ENCODE measurements at regions not wholly inside any gene's neighbourhood (a gene's known extent, or its start where the extent isn't known, plus 50 kb on each side); places are given as distances from the start of the nearest gene placed in this dataset.
"Not testable (repeated sequence)": the region's sequence is repeated elsewhere in the genome, so short reads cannot be mapped to it uniquely, and the experiment has no call there.

- Histone ChIP-seq H3K9ac (ENCODE audit: low read length) (no peak overlapping the region), H2AFZ (ENCODE audit: insufficient read depth, low read length, poor library complexity) (no peak overlapping the region), H4K8ac (ENCODE audit: low read depth, low read length) (no peak overlapping the region), H3K4me3 (ENCODE audit: low read depth, low read length) (no peak overlapping the region), H3K4me2 (ENCODE audit: low read length) (no peak overlapping the region), H3K9me3 (ENCODE audit: insufficient read depth, low read depth, low read length) (peaks cover 3% of the 10 kb centered on the region), H3K14ac (ENCODE audit: low read length) (no peak overlapping the region), H4K12ac (ENCODE audit: low read depth, low read length) (no peak overlapping the region), H3K79me2 (ENCODE audit: control insufficient read depth, insufficient read depth, low read length, poor library complexity) (no peaks in the 10 kb centered on the region), H3K79me1 (ENCODE audit: low read length) (no peaks in the 10 kb centered on the region), H2BK5ac (ENCODE audit: low read depth, low read length, poor library complexity) (no peak overlapping the region), H3K4me1 (ENCODE audit: control insufficient read depth in 1 of 2, insufficient read depth in 2 of 2, low read length in 2 of 2) (no peaks in the 10 kb centered on the region), H3K36me3 (ENCODE audit: control insufficient read depth in 1 of 2, insufficient read depth in 2 of 2, low read length in 2 of 2) (no peaks in the 10 kb centered on the region), H3K18ac (ENCODE audit: low read length) (no peak overlapping the region), H2BK12ac (ENCODE audit: low read length) (no peak overlapping the region), H2BK120ac (ENCODE audit: insufficient read depth, low read length, poor library complexity) (no peak overlapping the region), H2AK5ac (ENCODE audit: low read length) (no peak overlapping the region), H3K4ac (ENCODE audit: low read depth, low read length) (no peak overlapping the region), H3K27me3 (ENCODE audit: insufficient read depth, low read length) (no peaks in the 10 kb centered on the region), H3K23ac (ENCODE audit: low read length) (no peak overlapping the region), H4K91ac (ENCODE audit: low read depth, low read length) (no peak overlapping the region), H3K27ac (ENCODE audit: low read depth, low read length) (no peak overlapping the region)
- no CpG with 5 or more reads among the region's 1 CpG for WGBS (ENCODE audit: extremely low coverage, insufficient coverage, insufficient read length)
- DNase-seq, result peak in 1 of 2 donors; percentile 62
Observed at GRCh38 chr10:29773675-29774091, 138.9 kb upstream of the SVIL start.

DNA sequence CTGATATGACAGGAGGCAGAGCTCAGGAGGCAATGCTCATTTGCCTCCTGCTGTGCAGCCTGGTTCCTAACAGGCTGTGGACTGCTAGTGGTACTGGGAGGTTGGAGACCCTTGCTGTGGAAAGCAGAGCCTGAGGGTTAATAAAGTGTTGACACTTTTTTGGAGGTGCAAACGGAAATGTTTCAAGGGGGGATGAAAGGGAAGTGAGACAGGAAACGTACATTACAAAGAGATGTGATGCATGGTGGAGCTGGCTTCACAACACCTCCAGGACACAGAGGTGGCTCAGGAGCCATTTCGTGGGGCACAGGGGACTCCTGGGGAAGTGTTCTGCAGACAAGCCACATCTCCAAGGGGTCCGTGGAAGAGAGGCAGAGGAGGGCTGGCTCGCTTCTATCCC, 137.6 kb upstream of the SVIL start:
- H3K4ac ChIP-seq (ENCODE audit: low read depth, low read length), result no peak overlapping the region
- H4K91ac ChIP-seq (ENCODE audit: low read depth, low read length), result no peak overlapping the region
- H3K27ac ChIP-seq (ENCODE audit: low read depth, low read length), result no peak overlapping the region
- H3K4me3 ChIP-seq (ENCODE audit: low read depth, low read length), result no peak overlapping the region
- peaks cover 1% of the 10 kb centered on the region for H3K9me3 ChIP-seq (ENCODE audit: insufficient read depth, low read depth, low read length)
- H2AFZ ChIP-seq (ENCODE audit: insufficient read depth, low read length, poor library complexity), result no peak overlapping the region
- DNase-seq, result no peak
- H4K12ac ChIP-seq (ENCODE audit: low read depth, low read length), result no peak overlapping the region
- H4K8ac ChIP-seq (ENCODE audit: low read depth, low read length), result no peak overlapping the region
- no peaks in the 10 kb centered on the region for H3K27me3 ChIP-seq (ENCODE audit: insufficient read depth, low read length)
- H2BK12ac ChIP-seq (ENCODE audit: low read length), result no peak overlapping the region
- no peaks in the 10 kb centered on the region for H3K79me1 ChIP-seq (ENCODE audit: low read length)
- H3K18ac ChIP-seq (ENCODE audit: low read length), result no peak overlapping the region
- H3K14ac ChIP-seq (ENCODE audit: low read length), result no peak overlapping the region
- no peaks in the 10 kb centered on the region for H3K4me1 ChIP-seq (ENCODE audit: control insufficient read depth in 1 of 2, insufficient read depth in 2 of 2, low read length in 2 of 2)
- no CpG with 5 or more reads among the region's 5 CpGs for WGBS (ENCODE audit: extremely low coverage, insufficient coverage, insufficient read length)
- H2BK120ac ChIP-seq (ENCODE audit: insufficient read depth, low read length, poor library complexity), result no peak overlapping the region
- no peak overlapping the region for H2BK5ac ChIP-seq (ENCODE audit: low read depth, low read length, poor library complexity)
- H3K9ac ChIP-seq (ENCODE audit: low read length), result no peak overlapping the region
- no peaks in the 10 kb centered on the region for H3K36me3 ChIP-seq (ENCODE audit: control insufficient read depth in 1 of 2, insufficient read depth in 2 of 2, low read length in 2 of 2)
- H3K79me2 ChIP-seq (ENCODE audit: control insufficient read depth, insufficient read depth, low read length, poor library complexity), result no peaks in the 10 kb centered on the region
- H3K23ac ChIP-seq (ENCODE audit: low read length), result no peak overlapping the region
- no peak overlapping the region for H3K4me2 ChIP-seq (ENCODE audit: low read length)
- H2AK5ac ChIP-seq (ENCODE audit: low read length), result no peak overlapping the region

DNA sequence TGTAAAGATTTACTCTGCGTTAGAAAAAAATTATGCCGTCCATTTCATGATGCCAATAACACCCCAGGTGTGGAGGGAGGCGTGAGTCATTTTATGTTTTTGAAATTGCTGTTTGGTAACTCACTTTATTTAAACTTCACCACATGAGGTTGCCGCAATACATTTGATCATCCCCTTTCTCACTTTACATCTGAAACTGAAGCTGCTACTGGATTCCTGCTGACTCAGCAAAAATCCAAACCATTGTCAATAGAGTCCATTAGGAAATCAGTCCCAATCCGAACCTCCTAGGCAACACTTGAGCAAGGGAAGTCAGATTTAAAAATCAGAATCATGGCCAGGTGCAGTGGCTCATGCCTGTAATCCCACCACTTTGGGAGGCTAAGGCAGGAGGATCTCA, 136.6 kb upstream of the SVIL start:
- Histone ChIP-seq H2AFZ (ENCODE audit: insufficient read depth, low read length, poor library complexity) (no peak overlapping the region), H2AK5ac (ENCODE audit: low read length) (no peak overlapping the region), H2BK5ac (ENCODE audit: low read depth, low read length, poor library complexity) (no peak overlapping the region), H3K27me3 (ENCODE audit: insufficient read depth, low read length) (no peaks in the 10 kb centered on the region), H3K27ac (ENCODE audit: low read depth, low read length) (no peak overlapping the region), H2BK12ac (ENCODE audit: low read length) (no peak overlapping the region), H3K4me1 (ENCODE audit: control insufficient read depth in 1 of 2, insufficient read depth in 2 of 2, low read length in 2 of 2) (no peaks in the 10 kb centered on the region), H3K14ac (ENCODE audit: low read length) (no peak overlapping the region), H4K12ac (ENCODE audit: low read depth, low read length) (no peak overlapping the region), H3K9me3 (ENCODE audit: insufficient read depth, low read depth, low read length) (peaks cover 1% of the 10 kb centered on the region), H3K4me3 (ENCODE audit: low read depth, low read length) (no peak overlapping the region), H3K79me2 (ENCODE audit: control insufficient read depth, insufficient read depth, low read length, poor library complexity) (no peaks in the 10 kb centered on the region), H3K18ac (ENCODE audit: low read length) (no peak overlapping the region), H3K9ac (ENCODE audit: low read length) (no peak overlapping the region), H3K36me3 (ENCODE audit: control insufficient read depth in 1 of 2, insufficient read depth in 2 of 2, low read length in 2 of 2) (no peaks in the 10 kb centered on the region), H4K91ac (ENCODE audit: low read depth, low read length) (no peak overlapping the region), H3K4me2 (ENCODE audit: low read length) (no peak overlapping the region), H2BK120ac (ENCODE audit: insufficient read depth, low read length, poor library complexity) (no peak overlapping the region), H3K4ac (ENCODE audit: low read depth, low read length) (no peak overlapping the region), H4K8ac (ENCODE audit: low read depth, low read length) (no peak overlapping the region), H3K23ac (ENCODE audit: low read length) (no peak overlapping the region), H3K79me1 (ENCODE audit: low read length) (no peaks in the 10 kb centered on the region)
- no peak for DNase-seq
- WGBS (ENCODE audit: extremely low coverage, insufficient coverage, insufficient read length), result no CpG with 5 or more reads among the region's 5 CpGs

- not testable (repeated sequence) for H4K91ac ChIP-seq (ENCODE audit: low read depth, low read length); H3K9me3 ChIP-seq (ENCODE audit: insufficient read depth, low read depth, low read length); H3K18ac ChIP-seq (ENCODE audit: low read length); H3K4me2 ChIP-seq (ENCODE audit: low read length); H3K27me3 ChIP-seq (ENCODE audit: insufficient read depth, low read length); H3K4me1 ChIP-seq (ENCODE audit: control insufficient read depth in 1 of 2, insufficient read depth in 2 of 2, low read length in 2 of 2); H2AK5ac ChIP-seq (ENCODE audit: low read length); H3K14ac ChIP-seq (ENCODE audit: low read length); H3K36me3 ChIP-seq (ENCODE audit: control insufficient read depth in 1 of 2, insufficient read depth in 2 of 2, low read length in 2 of 2); H3K79me1 ChIP-seq (ENCODE audit: low read length); H3K9ac ChIP-seq (ENCODE audit: low read length); H2AFZ ChIP-seq (ENCODE audit: insufficient read depth, low read length, poor library complexity); H3K23ac ChIP-seq (ENCODE audit: low read length); H3K4ac ChIP-seq (ENCODE audit: low read depth, low read length); H4K12ac ChIP-seq (ENCODE audit: low read depth, low read length); H2BK5ac ChIP-seq (ENCODE audit: low read depth, low read length, poor library complexity); H4K8ac ChIP-seq (ENCODE audit: low read depth, low read length); H3K4me3 ChIP-seq (ENCODE audit: low read depth, low read length); H3K79me2 ChIP-seq (ENCODE audit: control insufficient read depth, insufficient read depth, low read length, poor library complexity); DNase-seq; H3K27ac ChIP-seq (ENCODE audit: low read depth, low read length); H2BK120ac ChIP-seq (ENCODE audit: insufficient read depth, low read length, poor library complexity); H2BK12ac ChIP-seq (ENCODE audit: low read length)
- no CpG with 5 or more reads among the region's 4 CpGs for WGBS (ENCODE audit: extremely low coverage, insufficient coverage, insufficient read length)
Observed at GRCh38 chr10:29769277-29769676, 134.5 kb upstream of the SVIL start.

Measured in trophoblast cell (in vitro differentiated cells and primary cell).